ENCODE measurements at regions not wholly inside any gene's neighbourhood (a gene's known extent, or its start where the extent isn't known, plus 50 kb on each side); places are given as distances from the start of the nearest gene placed in this dataset.

GRCh38 chr13:86201477-86201876 lies 402.3 kb upstream of the SLITRK6 start:
- no peak for DNase-seq

DNA sequence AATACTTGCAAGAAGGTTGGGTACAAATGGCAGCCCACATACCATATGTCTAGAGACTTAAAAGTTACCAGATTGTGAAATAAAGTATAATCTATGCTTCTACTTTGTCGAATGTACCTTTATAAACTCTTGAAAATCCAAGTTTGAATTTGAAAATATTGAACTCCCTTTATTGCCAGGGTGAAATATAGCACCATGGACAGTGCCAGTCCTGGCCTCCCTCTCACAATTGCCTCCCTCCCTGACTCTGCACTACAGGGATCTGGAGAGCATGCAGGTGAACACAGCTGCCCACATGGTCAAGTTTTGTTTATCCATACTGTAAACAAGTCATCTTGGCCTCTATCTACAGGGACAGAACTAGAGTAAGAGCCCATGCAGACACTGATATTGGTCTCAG lies 394.1 kb upstream of the SLITRK6 start:
- DNase-seq: no peak

GRCh38 chr13:86188170-86188569 lies 389.0 kb upstream of the SLITRK6 start:
- DNase-seq: no peak

GRCh38 chr13:86185636-86186035 lies 386.4 kb upstream of the SLITRK6 start:
- no peak for DNase-seq

- DNase-seq: no peak
These were observed 385.9 kb upstream of the SLITRK6 start for GRCh38 chr13:86185107-86185506.

- DNase-seq: no peak
These were observed 375.4 kb upstream of the SLITRK6 start for GRCh38 chr13:86174622-86175021.

GRCh38 chr13:86172961-86173360 lies 373.7 kb upstream of the SLITRK6 start:
- no peak for DNase-seq

DNA sequence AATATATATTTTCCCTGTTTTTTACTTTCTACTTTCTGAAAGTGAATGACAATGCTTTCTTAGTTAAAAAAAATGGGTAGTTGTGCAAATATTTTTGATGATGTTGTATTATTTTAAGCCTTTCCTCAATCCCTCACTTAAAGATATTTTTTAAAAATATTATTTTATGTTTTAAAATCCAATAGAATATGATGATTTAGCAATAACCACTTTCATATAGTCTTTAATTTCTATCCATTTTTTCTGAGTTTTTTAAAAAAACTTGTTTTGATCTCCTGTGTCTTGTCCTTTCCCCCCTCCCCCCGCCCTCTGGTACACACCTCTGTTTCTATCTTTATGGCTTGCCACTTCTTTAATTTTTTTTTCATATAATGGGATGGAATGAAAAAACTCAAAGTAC lies 362.0 kb upstream of the SLITRK6 start:
- DNase-seq: no peak

GRCh38 chr13:86155756-86156155 lies 356.5 kb upstream of the SLITRK6 start:
- DNase-seq: no peak

- DNase-seq: no peak
These were observed 342.9 kb upstream of the SLITRK6 start for GRCh38 chr13:86142080-86142479.

DNA sequence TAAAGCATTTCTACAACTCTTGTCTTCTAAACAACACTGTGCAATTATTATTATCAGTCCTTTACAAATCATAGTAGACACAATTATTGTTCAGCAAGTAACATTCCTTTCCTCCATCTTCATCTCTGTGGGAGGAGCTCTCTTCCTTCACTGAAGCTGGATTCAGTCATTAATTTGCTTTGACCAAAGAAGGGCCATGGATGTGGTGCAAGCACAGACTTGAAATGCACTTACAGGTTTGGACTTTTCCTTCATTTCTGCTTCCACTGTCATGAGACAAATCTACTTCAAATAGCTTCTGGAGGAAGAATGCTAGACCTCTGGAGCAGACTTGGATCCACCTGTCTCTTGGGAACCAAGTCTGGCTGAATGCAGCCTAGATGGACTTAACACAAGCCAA lies 336.6 kb upstream of the SLITRK6 start:
- DNase-seq: no peak

GRCh38 chr13:86121881-86122280 lies 322.7 kb upstream of the SLITRK6 start:
- DNase-seq: no peak

DNA sequence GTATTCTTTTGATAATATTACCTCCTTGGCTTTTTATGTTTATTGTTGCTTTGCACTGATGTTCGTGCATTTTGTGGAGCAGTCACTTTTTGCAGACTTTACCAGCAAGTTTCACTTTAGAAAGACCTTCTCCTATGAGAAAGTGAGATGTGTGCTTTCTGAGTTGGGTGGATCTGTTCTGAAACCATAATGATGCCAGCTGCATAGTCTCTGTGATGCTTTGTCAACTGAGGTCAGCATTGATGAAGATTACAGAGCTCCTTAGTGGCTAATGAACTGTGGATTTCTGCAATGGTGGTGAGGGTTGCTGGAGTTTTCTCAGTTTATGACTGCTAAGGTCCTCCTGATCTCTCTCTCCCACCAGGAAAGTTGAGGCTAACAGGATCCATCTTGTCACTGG lies 309.9 kb upstream of the SLITRK6 start:
- DNase-seq: no peak

- DNase-seq: no peak
These were observed 309.1 kb upstream of the SLITRK6 start for GRCh38 chr13:86108334-86108733.

DNA sequence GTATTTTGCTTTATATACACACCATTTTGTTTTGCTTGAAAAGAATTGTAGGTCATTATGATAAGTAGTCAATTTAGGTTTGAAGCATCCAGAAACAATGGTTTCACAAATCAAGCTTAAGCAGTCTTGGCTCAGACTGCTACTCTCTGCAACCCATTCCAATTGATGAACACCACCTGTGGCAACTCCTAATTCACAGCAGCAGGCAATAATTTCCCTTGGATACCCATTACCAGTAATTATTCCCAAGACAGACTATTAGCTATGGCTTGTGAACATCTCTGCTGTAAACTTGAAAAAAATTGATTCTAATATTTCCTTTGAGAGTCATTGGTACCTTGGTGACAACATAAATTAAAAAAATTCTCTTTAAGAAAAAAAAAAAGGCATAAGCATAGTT lies 299.3 kb upstream of the SLITRK6 start:
- peak; percentile 81 for DNase-seq

GRCh38 chr13:86095351-86095750 lies 296.1 kb upstream of the SLITRK6 start:
- DNase-seq: no peak

GRCh38 chr13:86090181-86090580 lies 291.0 kb upstream of the SLITRK6 start:
- no peak for DNase-seq

DNA sequence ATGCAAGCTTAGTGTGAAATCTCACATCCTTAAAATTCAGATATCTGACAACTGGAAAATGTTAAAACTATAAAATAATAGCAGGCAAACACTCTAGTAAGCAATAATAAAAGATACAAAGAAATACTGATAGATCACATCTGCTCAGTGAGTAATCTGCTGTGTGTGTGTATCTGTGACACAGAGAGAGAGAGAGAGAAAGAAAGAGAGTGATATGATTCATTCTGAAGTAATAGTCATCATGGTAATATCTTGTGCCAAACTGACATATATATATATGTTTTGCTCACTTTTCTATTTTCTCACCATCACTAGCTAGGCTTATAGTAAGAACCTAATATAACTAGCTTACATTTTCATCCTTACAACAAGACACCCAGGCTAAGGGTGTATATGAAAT lies 288.0 kb upstream of the SLITRK6 start:
- no peak for DNase-seq

- peak; percentile 1 for DNase-seq
These were observed 286.7 kb upstream of the SLITRK6 start for GRCh38 chr13:86085890-86086289.

GRCh38 chr13:86082121-86082520 lies 282.9 kb upstream of the SLITRK6 start:
- no peak for DNase-seq

DNA sequence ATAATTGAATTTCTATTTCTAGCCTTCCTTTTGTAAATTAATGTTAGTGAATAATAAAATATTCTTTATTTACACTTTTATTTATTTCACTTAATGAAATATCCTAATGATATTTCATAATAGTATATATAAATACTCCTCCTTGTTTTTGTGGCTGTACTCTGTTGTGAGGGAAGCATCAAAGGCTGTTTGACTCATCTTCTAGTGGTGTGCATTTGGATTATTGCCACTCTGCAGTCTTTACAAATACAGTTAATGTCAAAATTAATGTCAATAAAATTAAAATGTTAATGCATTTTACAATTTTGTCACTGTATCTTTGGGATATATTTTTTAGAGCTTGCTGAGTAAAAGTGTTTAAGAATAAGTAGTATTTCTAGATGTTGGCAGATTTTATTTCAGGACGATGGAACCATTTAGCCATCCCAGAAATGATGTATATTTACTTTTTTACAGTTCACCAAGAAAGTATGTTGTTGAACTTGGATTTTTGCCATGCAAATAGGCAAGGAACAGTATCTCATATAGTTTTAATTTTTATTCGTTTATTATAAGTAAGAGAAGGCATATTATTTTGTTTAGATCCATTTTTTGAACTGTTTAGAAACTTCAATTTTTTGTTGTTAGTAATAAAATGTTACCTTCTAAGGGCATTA lies 281.2 kb upstream of the SLITRK6 start:
- no peak for DNase-seq

- no peak for DNase-seq
These were observed 267.6 kb upstream of the SLITRK6 start for GRCh38 chr13:86066611-86067365.

- no peak for DNase-seq
These were observed 252.9 kb upstream of the SLITRK6 start for GRCh38 chr13:86052141-86052540.
